ENCODE measurements at regions not wholly inside any gene's neighbourhood (a gene's known extent, or its start where the extent isn't known, plus 50 kb on each side); places are given as distances from the start of the nearest gene placed in this dataset.
"Not testable (repeated sequence)": the region's sequence is repeated elsewhere in the genome, so short reads cannot be mapped to it uniquely, and the experiment has no call there.

DNA sequence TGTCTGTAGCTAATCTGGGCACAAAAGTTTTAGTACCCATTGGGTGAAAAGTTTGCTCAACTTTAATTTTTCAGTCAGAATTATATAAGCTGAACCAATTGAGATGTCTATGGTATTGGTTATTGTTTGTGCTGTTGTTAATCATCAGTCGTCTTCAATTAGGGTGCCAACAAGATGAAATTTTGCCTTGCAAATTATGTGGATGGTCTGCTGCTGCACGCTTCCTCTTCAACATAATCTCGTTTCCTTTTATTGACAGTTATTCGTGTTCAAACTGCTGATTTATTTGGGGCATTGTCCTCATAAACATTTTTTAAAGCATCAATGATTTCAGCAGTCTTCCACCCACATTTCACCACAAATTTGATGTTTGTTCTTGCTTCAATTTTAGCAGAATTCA lies 194.0 kb downstream of the HTR1A start:
- TF ChIP-seq, protein P1, sequence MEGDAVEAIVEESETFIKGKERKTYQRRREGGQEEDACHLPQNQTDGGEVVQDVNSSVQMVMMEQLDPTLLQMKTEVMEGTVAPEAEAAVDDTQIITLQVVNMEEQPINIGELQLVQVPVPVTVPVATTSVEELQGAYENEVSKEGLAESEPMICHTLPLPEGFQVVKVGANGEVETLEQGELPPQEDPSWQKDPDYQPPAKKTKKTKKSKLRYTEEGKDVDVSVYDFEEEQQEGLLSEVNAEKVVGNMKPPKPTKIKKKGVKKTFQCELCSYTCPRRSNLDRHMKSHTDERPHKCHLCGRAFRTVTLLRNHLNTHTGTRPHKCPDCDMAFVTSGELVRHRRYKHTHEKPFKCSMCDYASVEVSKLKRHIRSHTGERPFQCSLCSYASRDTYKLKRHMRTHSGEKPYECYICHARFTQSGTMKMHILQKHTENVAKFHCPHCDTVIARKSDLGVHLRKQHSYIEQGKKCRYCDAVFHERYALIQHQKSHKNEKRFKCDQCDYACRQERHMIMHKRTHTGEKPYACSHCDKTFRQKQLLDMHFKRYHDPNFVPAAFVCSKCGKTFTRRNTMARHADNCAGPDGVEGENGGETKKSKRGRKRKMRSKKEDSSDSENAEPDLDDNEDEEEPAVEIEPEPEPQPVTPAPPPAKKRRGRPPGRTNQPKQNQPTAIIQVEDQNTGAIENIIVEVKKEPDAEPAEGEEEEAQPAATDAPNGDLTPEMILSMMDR (IDR thresholded peaks at IDR 0.05): no peak
- Histone ChIP-seq H3K27ac (no peak overlapping the region), H3K27me3 (replicated peaks; ENCODE audit: insufficient read depth) (no peaks in the 10 kb centered on the region), H3K4me3 (no peak overlapping the region), H3K9me3 (no peaks in the 10 kb centered on the region), H3K36me3 (no peaks in the 10 kb centered on the region), H3K4me1 (ENCODE audit: control insufficient read depth in 1 of 2, low read depth in 2 of 2) (no peaks in the 10 kb centered on the region)
- DNase-seq (ENCODE audit: low spot score) (no peak), ATAC-seq (ENCODE audit: insufficient number of reproducible peaks, low FRiP score, low read depth) (no peak)

DNA sequence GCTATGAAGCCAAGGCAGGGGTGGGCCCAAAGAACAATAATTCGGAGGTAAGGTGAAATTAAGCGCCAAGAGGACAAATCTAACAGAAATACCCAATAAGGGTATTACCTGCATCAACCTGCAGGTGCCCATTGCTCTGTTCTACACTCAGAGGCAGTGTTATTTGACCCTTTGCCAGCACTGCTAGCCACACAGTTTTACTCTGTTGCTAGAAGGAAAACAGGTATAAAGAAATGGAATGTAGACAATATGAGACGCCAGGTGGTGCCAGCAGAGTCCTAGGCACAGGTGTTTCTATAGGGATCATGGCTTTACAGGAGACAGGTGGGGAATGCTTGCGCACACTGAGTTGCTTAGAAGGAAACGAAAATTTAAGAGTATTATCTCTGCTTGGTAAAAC lies 201.3 kb downstream of the HTR1A start:
- Histone ChIP-seq H3K36me3 (no peaks in the 10 kb centered on the region), H3K27ac (no peak overlapping the region), H3K4me1 (ENCODE audit: control insufficient read depth in 1 of 2, low read depth in 2 of 2) (no peaks in the 10 kb centered on the region), H3K9me3 (no peaks in the 10 kb centered on the region), H3K27me3 (replicated peaks; ENCODE audit: insufficient read depth) (no peaks in the 10 kb centered on the region), H3K4me3 (no peak overlapping the region)
- TF ChIP-seq, protein P1 (IDR thresholded peaks at IDR 0.05): no peak
- DNase-seq (ENCODE audit: low spot score): no peak
- no peak for ATAC-seq (ENCODE audit: insufficient number of reproducible peaks, low FRiP score, low read depth)

DNA sequence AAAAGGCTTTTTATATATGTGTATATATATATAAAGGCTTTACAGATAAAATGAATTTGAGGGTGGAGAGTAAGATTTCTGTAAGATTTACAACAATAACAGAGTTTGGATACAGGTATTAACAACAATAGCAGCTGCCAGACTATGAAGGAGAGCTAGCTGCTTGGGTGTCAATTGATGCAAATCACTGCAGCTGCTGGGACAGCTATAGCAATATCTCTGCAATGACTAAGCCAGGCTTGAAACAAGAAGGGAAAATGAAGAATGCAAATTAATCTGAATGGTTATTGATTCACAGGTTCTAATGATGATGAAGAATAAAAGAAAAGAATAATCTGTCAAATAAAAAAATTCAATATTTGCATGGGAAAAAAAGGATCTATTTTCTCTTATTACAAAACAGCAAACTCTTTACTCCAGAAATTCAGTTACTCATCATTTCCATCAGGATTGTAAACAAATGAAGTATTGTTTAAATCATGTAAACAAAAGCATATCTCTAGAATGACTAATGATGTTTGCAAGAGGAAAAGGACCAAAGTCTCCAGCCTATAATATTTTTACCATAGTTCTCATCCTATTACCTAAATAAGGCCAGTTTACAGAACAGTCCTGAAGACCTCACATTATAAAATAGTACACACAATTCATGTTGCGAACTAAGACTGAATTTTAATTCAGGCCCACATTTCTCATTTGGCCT lies 219.0 kb downstream of the HTR1A start:
- TF ChIP-seq, protein P1 (IDR thresholded peaks at IDR 0.05): no peak
- H3K4me1 ChIP-seq (ENCODE audit: control insufficient read depth in 1 of 2, low read depth in 2 of 2): no peaks in the 10 kb centered on the region
- no peak for DNase-seq (ENCODE audit: low spot score)
- no peak overlapping the region for H3K27ac ChIP-seq
- ATAC-seq (ENCODE audit: insufficient number of reproducible peaks, low FRiP score, low read depth): no peak
- no peak overlapping the region for H3K4me3 ChIP-seq
- H3K36me3 ChIP-seq: no peaks in the 10 kb centered on the region
- no peaks in the 10 kb centered on the region for H3K9me3 ChIP-seq
- no peaks in the 10 kb centered on the region for H3K27me3 ChIP-seq (replicated peaks; ENCODE audit: insufficient read depth)

DNA sequence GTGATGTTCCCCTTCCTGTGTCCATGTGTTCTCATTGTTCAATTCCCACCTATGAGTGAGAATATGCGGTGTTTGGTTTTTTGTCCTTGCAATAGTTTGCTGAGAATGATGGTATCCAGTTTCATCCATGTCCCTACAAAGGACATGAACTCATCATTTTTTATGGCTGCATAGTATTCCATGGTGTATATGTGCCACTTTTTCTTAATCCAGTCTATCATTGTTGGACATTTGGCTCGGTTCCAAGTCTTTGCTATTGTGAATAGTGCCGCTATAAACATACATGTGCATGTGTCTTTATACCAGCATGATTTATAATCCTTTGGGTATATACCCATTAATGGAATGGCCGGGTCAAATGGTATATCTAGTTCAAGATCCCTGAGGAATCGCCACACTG lies 229.4 kb downstream of the HTR1A start:
- not testable (repeated sequence) for H3K9me3 ChIP-seq; DNase-seq (ENCODE audit: low spot score); H3K36me3 ChIP-seq; H3K27ac ChIP-seq; H3K27me3 ChIP-seq (replicated peaks; ENCODE audit: insufficient read depth); ATAC-seq (ENCODE audit: insufficient number of reproducible peaks, low FRiP score, low read depth); H3K4me1 ChIP-seq (ENCODE audit: control insufficient read depth in 1 of 2, low read depth in 2 of 2); H3K4me3 ChIP-seq

DNA sequence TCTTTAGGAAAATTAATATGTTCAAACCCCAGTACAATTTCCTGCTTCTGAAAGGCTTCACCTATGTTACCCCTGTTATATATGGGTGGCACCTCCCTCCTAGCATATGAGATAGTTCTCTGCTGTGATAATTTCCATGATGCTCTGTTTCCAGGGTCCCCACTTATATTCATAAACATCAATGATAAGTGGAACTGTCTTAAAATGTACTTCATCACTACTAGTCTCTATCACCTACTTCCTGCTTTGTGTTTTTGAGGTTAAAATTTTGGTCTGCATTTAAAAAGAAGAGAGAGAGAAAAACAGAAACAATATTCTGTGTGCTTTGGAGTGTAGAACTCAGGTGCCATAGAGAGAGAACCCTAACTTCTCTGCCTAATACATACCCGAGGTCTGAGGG lies 234.7 kb downstream of the HTR1A start:
- Histone ChIP-seq H3K27me3 (replicated peaks; ENCODE audit: insufficient read depth) (no peaks in the 10 kb centered on the region), H3K27ac (no peak overlapping the region), H3K36me3 (no peaks in the 10 kb centered on the region), H3K9me3 (no peaks in the 10 kb centered on the region), H3K4me3 (no peak overlapping the region), H3K4me1 (ENCODE audit: control insufficient read depth in 1 of 2, low read depth in 2 of 2) (no peaks in the 10 kb centered on the region)
- ATAC-seq (ENCODE audit: insufficient number of reproducible peaks, low FRiP score, low read depth) (no peak), DNase-seq (ENCODE audit: low spot score) (no peak)
- TF ChIP-seq, protein P1 (IDR thresholded peaks at IDR 0.05): no peak

DNA sequence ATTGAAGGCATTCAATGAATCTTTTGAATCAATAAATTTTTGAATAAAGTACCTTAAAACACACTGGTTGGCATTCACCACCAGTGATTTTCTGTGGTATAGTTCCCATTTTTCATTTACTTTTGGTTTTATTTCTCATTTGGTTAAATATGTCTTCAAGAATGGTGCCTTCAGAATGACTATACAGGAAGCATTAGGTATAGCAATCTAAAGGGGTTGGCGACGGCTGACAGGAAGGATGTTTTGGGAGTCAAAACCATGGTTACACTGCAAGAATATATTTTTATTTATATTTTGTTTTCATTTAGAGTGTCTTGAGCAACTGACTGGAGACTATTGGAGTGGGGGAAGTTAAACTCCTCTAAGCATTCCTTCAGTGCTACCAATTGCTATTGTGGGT lies 235.7 kb downstream of the HTR1A start:
- H3K27ac ChIP-seq: no peak overlapping the region
- no peaks in the 10 kb centered on the region for H3K4me1 ChIP-seq (ENCODE audit: control insufficient read depth in 1 of 2, low read depth in 2 of 2)
- TF ChIP-seq, protein P1 (IDR thresholded peaks at IDR 0.05): no peak
- no peaks in the 10 kb centered on the region for H3K36me3 ChIP-seq
- ATAC-seq (ENCODE audit: insufficient number of reproducible peaks, low FRiP score, low read depth) (no peak), DNase-seq (ENCODE audit: low spot score) (no peak)
- no peaks in the 10 kb centered on the region for H3K9me3 ChIP-seq
- H3K27me3 ChIP-seq (replicated peaks; ENCODE audit: insufficient read depth): no peaks in the 10 kb centered on the region
- no peak overlapping the region for H3K4me3 ChIP-seq
